NCI-H1048 (cell line): ENCODE measurements at regions not wholly inside any gene's neighbourhood (a gene's known extent, or its start where the extent isn't known, plus 50 kb on each side); places are given as distances from the start of the nearest gene placed in this dataset.

ENCODE experiments used
- DNase-seq: peaks from one replicate; lab custom pipeline; 2025; lab: John Stamatoyannopoulos, UW

- DNase-seq = no peak
Observed at GRCh38 chr10:58996866-58997265, 179.6 kb upstream of the PHYHIPL start.

GRCh38 chr10:58998924-58999713 lies 177.3 kb upstream of the PHYHIPL start:
- no peak for DNase-seq

GRCh38 chr10:59000162-59000825 lies 176.1 kb upstream of the PHYHIPL start:
- DNase-seq = no peak

GRCh38 chr10:59002011-59002410 lies 174.4 kb upstream of the PHYHIPL start:
- DNase-seq = no peak

GRCh38 chr10:59003203-59003602 lies 173.2 kb upstream of the PHYHIPL start:
- no peak for DNase-seq

GRCh38 chr10:59004392-59004791 lies 172.1 kb upstream of the PHYHIPL start:
- no peak for DNase-seq

- no peak for DNase-seq
Observed at GRCh38 chr10:59006511-59007306, 169.7 kb upstream of the PHYHIPL start.

- no peak for DNase-seq
Observed at GRCh38 chr10:59007307-59008025, 169.0 kb upstream of the PHYHIPL start.

GRCh38 chr10:59008452-59008851 lies 168.0 kb upstream of the PHYHIPL start:
- no peak for DNase-seq

- no peak for DNase-seq
Observed at GRCh38 chr10:59011972-59012632, 164.3 kb upstream of the PHYHIPL start.

- DNase-seq = no peak
Observed at GRCh38 chr10:59012839-59013238, 163.6 kb upstream of the PHYHIPL start.

GRCh38 chr10:59016043-59016442 lies 160.4 kb upstream of the PHYHIPL start:
- DNase-seq = no peak

- no peak for DNase-seq
Observed at GRCh38 chr10:59018977-59019376, 157.5 kb upstream of the PHYHIPL start.

- no peak for DNase-seq
Observed at GRCh38 chr10:59019603-59020002, 156.8 kb upstream of the PHYHIPL start.

- no peak for DNase-seq
Observed at GRCh38 chr10:59020502-59020901, 155.9 kb upstream of the PHYHIPL start.

GRCh38 chr10:59025981-59026765 lies 150.3 kb upstream of the PHYHIPL start:
- DNase-seq = no peak

- no peak for DNase-seq
Observed at GRCh38 chr10:59027975-59028655, 148.3 kb upstream of the PHYHIPL start.

GRCh38 chr10:59033622-59034021 lies 142.8 kb upstream of the PHYHIPL start:
- no peak for DNase-seq

GRCh38 chr10:59036311-59037017 lies 140.0 kb upstream of the PHYHIPL start:
- no peak for DNase-seq

- no peak for DNase-seq
Observed at GRCh38 chr10:59037018-59037389, 139.4 kb upstream of the PHYHIPL start.
